ENCODE measurements at regions not wholly inside any gene's neighbourhood (a gene's known extent, or its start where the extent isn't known, plus 50 kb on each side); places are given as distances from the start of the nearest gene placed in this dataset.

- H3K36me3 Mint-ChIP-seq (ENCODE audit: unreplicated experiment): peaks cover 5% of the 10 kb centered on the region
Measured at GRCh38 chr10:58019863-58020537, 247.7 kb downstream of the IPMK start.

DNA sequence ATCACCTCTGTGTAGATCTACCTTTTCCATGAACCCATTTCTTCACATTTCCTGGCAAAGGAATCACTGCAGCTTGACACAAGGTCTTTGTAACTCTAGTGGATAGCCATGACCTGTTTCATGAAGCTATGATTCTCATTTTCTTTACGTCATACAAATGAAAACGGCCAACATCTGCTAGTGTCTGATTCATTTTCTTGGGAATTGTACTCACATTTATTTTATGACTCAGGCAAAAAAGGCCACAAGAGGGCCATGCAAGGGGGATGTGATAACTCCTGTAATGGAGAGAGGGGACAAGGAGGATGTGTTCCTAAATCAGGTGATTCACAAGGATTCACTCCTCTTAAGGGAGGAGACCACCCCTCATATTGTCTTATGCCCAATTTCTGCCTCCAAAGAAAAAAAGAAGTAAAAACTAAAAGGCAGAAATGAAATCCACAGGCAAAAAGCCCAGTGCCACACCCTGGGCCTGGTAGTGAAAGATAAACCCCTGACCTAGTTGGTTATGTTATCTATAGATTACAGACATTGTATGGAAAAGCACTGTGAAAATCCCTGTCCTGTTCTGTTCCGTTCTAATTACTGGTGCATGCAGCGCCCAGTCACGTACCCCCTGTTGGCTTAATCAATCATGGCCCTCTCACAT is 249.9 kb downstream of the IPMK start:
- peaks cover 4% of the 10 kb centered on the region for H3K9me3 Mint-ChIP-seq (ENCODE audit: unreplicated experiment)
- DNase-seq (ENCODE audit: extremely low spot score, unreplicated experiment): no peak
- H3K4me1 Mint-ChIP-seq (ENCODE audit: unreplicated experiment): peaks cover 42% of the 10 kb centered on the region
- peak overlapping the region; percentile 57 for H3K27ac Mint-ChIP-seq (ENCODE audit: unreplicated experiment)
- TF ChIP-seq, protein P1, sequence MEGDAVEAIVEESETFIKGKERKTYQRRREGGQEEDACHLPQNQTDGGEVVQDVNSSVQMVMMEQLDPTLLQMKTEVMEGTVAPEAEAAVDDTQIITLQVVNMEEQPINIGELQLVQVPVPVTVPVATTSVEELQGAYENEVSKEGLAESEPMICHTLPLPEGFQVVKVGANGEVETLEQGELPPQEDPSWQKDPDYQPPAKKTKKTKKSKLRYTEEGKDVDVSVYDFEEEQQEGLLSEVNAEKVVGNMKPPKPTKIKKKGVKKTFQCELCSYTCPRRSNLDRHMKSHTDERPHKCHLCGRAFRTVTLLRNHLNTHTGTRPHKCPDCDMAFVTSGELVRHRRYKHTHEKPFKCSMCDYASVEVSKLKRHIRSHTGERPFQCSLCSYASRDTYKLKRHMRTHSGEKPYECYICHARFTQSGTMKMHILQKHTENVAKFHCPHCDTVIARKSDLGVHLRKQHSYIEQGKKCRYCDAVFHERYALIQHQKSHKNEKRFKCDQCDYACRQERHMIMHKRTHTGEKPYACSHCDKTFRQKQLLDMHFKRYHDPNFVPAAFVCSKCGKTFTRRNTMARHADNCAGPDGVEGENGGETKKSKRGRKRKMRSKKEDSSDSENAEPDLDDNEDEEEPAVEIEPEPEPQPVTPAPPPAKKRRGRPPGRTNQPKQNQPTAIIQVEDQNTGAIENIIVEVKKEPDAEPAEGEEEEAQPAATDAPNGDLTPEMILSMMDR (IDR thresholded peaks at IDR 0.05): no peak
- H3K4me3 Mint-ChIP-seq (ENCODE audit: unreplicated experiment): no peak overlapping the region
- no peaks in the 10 kb centered on the region for H3K27me3 Mint-ChIP-seq (ENCODE audit: unreplicated experiment)
- H3K36me3 Mint-ChIP-seq (ENCODE audit: unreplicated experiment): peaks cover 5% of the 10 kb centered on the region

More at GRCh38 chr10:58019863-58020537, 247.7 kb downstream of the IPMK start:
- TF ChIP-seq, protein P1 (IDR thresholded peaks at IDR 0.05): no peak
- no peak overlapping the region for H3K27ac Mint-ChIP-seq (ENCODE audit: unreplicated experiment)
- DNase-seq (ENCODE audit: extremely low spot score, unreplicated experiment): no peak
- H3K9me3 Mint-ChIP-seq (ENCODE audit: unreplicated experiment): peaks cover 4% of the 10 kb centered on the region
- H3K4me3 Mint-ChIP-seq (ENCODE audit: unreplicated experiment): no peak overlapping the region
- peaks cover 53% of the 10 kb centered on the region for H3K4me1 Mint-ChIP-seq (ENCODE audit: unreplicated experiment)
- no peaks in the 10 kb centered on the region for H3K27me3 Mint-ChIP-seq (ENCODE audit: unreplicated experiment)

DNA sequence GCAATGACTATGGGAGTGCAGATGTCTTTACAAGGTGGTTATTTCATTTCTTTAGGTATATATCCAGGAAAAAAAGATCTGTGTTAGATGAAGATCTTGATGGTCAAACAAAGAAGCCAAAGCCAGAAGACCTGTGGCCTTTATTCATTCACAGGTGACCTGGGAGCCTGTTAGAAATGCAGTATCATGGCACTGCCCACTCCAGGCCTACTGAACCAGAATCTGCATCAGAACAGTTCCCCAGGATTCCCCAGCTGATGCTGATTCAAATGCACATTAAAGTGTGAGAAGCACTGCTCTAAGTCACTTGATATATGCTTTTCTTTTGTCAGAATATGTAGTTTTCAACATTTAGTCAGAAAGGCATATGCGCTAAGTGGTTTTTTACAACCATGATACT is 251.1 kb downstream of the IPMK start:
- TF ChIP-seq, protein P1 (IDR thresholded peaks at IDR 0.05): no peak
- DNase-seq (ENCODE audit: extremely low spot score, unreplicated experiment): no peak
- H3K27me3 Mint-ChIP-seq (ENCODE audit: unreplicated experiment): no peaks in the 10 kb centered on the region
- H3K4me3 Mint-ChIP-seq (ENCODE audit: unreplicated experiment): no peak overlapping the region
- peaks cover 35% of the 10 kb centered on the region for H3K4me1 Mint-ChIP-seq (ENCODE audit: unreplicated experiment)
- H3K36me3 Mint-ChIP-seq (ENCODE audit: unreplicated experiment): peaks cover 5% of the 10 kb centered on the region
- H3K27ac Mint-ChIP-seq (ENCODE audit: unreplicated experiment): no peak overlapping the region
- no peaks in the 10 kb centered on the region for H3K9me3 Mint-ChIP-seq (ENCODE audit: unreplicated experiment)

DNA sequence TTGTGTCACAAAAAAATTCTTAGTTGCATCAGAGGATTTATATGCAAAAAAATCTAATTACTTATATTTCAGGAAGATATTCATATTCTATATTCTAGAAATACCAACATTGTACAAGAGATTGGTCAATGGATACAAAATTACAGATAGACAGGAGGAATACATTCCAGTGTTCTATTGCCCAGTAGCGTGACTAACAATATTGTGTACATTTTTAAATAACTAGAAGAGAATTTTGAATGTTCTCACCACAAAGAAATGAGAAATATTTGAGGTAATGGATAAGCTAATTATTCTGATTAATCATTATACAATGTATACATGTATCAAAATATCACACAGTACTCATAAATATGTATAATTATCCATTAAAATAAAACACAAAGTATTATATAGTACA is 253.3 kb downstream of the IPMK start:
- no peak for DNase-seq (ENCODE audit: extremely low spot score, unreplicated experiment)
- Mint-ChIP-seq H3K4me3 (ENCODE audit: unreplicated experiment) (no peak overlapping the region), H3K36me3 (ENCODE audit: unreplicated experiment) (no peaks in the 10 kb centered on the region), H3K9me3 (ENCODE audit: unreplicated experiment) (no peaks in the 10 kb centered on the region), H3K27me3 (ENCODE audit: unreplicated experiment) (peaks cover 3% of the 10 kb centered on the region), H3K4me1 (ENCODE audit: unreplicated experiment) (peaks cover 35% of the 10 kb centered on the region), H3K27ac (ENCODE audit: unreplicated experiment) (peak overlapping the region; percentile 50)
- TF ChIP-seq, protein P1 (IDR thresholded peaks at IDR 0.05): no peak

DNA sequence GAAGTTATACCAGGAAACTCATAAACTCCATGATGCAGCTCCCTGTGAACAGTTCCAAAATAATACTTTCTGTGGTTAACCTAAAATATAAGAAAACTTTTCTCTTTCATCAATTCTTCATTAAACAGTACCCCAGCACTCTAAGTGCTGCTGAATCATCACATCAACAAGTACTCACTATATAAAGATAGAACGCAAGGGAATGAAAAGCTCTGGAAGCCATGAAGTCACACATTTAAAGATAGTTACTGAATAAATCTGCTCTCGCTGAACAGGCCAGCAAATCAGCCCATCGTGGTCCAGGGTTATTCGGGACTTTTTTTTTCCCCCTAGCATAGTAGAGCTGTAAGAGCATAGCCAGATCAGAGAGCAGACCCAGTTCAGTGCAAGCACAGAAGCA is 254.3 kb downstream of the IPMK start:
- H3K36me3 Mint-ChIP-seq (ENCODE audit: unreplicated experiment): no peaks in the 10 kb centered on the region
- peaks cover 32% of the 10 kb centered on the region for H3K4me1 Mint-ChIP-seq (ENCODE audit: unreplicated experiment)
- peaks cover 3% of the 10 kb centered on the region for H3K27me3 Mint-ChIP-seq (ENCODE audit: unreplicated experiment)
- TF ChIP-seq, protein P1 (IDR thresholded peaks at IDR 0.05): no peak
- H3K27ac Mint-ChIP-seq (ENCODE audit: unreplicated experiment): no peak overlapping the region
- H3K9me3 Mint-ChIP-seq (ENCODE audit: unreplicated experiment): no peaks in the 10 kb centered on the region
- H3K4me3 Mint-ChIP-seq (ENCODE audit: unreplicated experiment): no peak overlapping the region
- no peak for DNase-seq (ENCODE audit: extremely low spot score, unreplicated experiment)

Data from osteocyte (in vitro differentiated cells).